PC-9 (cell line): ENCODE measurements at regions not wholly inside any gene's neighbourhood (a gene's known extent, or its start where the extent isn't known, plus 50 kb on each side); places are given as distances from the start of the nearest gene placed in this dataset.

Experiments
- BruUV-seq: library from RNA; stranded (reverse); fragments of 400-500 nt; replicated peaks from 2 replicates; lab custom pipeline; 2021; lab: Mats Ljungman, UMichigan
- CTCF ChIA-PET: fragments of 300-600 bp; sonication (Branson Sonifier 250); formaldehyde crosslinking; loops from one replicate; lab custom pipeline; 2022; ENCODE audit warnings: antibody characterized with exemption; lab: Charles Lee
- POLR2A ChIA-PET: fragments of 300-600 bp; sonication (Branson Sonifier 250); formaldehyde crosslinking; loops from one replicate; lab custom pipeline; 2022; ENCODE audit warnings: antibody characterized with exemption; ENCODE audit not compliant: unreplicated experiment; lab: Charles Lee
- DNase-seq, 2 experiments: peaks; one replicate each; pipeline versions ENCODE4 v3.0.0 to v3.0.0-alpha.2; 2015 to 2022; ENCODE audit warnings: mixed read lengths in 1 of 2
- H2AFZ ChIP-seq: fragments of 200-600 bp; sonication (generic); 2 replicates; pipeline ENCODE4 v1.8.1; 2017; ENCODE audit warnings: antibody characterized with exemption
- H3F3A ChIP-seq: fragments of 200-600 bp; sonication (generic); 2 replicates; pipeline ENCODE4 v1.8.1; 2017; ENCODE audit warnings: antibody characterized with exemption, mild to moderate bottlenecking, low read depth; ENCODE audit not compliant: insufficient read depth
- H3K27ac ChIP-seq: fragments of 200-600 bp; sonication (generic); 2 replicates; pipeline ENCODE4 v1.6.1; 2016; ENCODE audit warnings: mixed run types
- H3K27me3 ChIP-seq: fragments of 200-600 bp; sonication (generic); 2 replicates; pipeline ENCODE4 v1.6.1; 2016; ENCODE audit warnings: low read depth, mixed run types; ENCODE audit not compliant: insufficient read depth
- H3K36me3 ChIP-seq: fragments of 200-600 bp; sonication (generic); 2 replicates; pipeline ENCODE4 v1.6.1; 2016; ENCODE audit warnings: low read depth, mixed run types
- H3K4me1 ChIP-seq: fragments of 200-600 bp; sonication (generic); replicated peaks from 2 replicates; pipeline ENCODE4 v1.6.1; 2016; ENCODE audit warnings: mixed run types; ENCODE audit not compliant: insufficient read depth
- H3K4me2 ChIP-seq: fragments of 200-600 bp; sonication (generic); 2 replicates; pipeline ENCODE4 v1.6.1; 2017; ENCODE audit warnings: mixed run types
- H3K4me3 ChIP-seq: fragments of 200-600 bp; sonication (generic); 2 replicates; pipeline ENCODE4 v1.6.1; 2016; ENCODE audit warnings: mixed run types
- H3K79me2 ChIP-seq: fragments of 200-600 bp; sonication (generic); 2 replicates; pipeline ENCODE4 v1.6.1; 2017; ENCODE audit warnings: low read depth, mixed run types
- H3K9me2 ChIP-seq: fragments of 200-600 bp; sonication (generic); 2 replicates; pipeline ENCODE4 v1.8.1; 2017; ENCODE audit warnings: mild to moderate bottlenecking; ENCODE audit not compliant: insufficient read depth
- H3K9me3 ChIP-seq: fragments of 200-600 bp; sonication (generic); 2 replicates; pipeline ENCODE4 v1.8.1; 2016; ENCODE audit warnings: low read depth; ENCODE audit not compliant: insufficient read depth
- H4K20me1 ChIP-seq: fragments of 200-600 bp; sonication (generic); 2 replicates; pipeline ENCODE4 v1.8.1; 2017; ENCODE audit not compliant: insufficient read depth
- CTCF ChIP-seq: fragments of 200-600 bp; sonication (generic); conservative IDR thresholded peaks from 2 replicates; pipeline ENCODE4 v1.6.1; 2017; ENCODE audit warnings: mixed run types, antibody characterized with exemption, mild to moderate bottlenecking, moderate library complexity
- EZH2 ChIP-seq: fragments of 200-600 bp; sonication (generic); IDR thresholded peaks from 2 replicates; pipeline ENCODE4 v1.8.0; 2017; ENCODE audit warnings: antibody characterized with exemption, low read depth
- intact Hi-C: fragments of 100-400 bp; cut with micrococcal nuclease; formaldehyde crosslinking; loops from one replicate; pipeline ENCODE4 v1.10.0; 2022; ENCODE audit not compliant: unreplicated experiment

- Histone ChIP-seq H4K20me1 (no peaks in the 10 kb centered on the region), H3K27me3 (no peaks in the 10 kb centered on the region), H2AFZ (no peak overlapping the region), H3K36me3 (no peaks in the 10 kb centered on the region), H3K9me2 (no peaks in the 10 kb centered on the region), H3F3A (no peaks in the 10 kb centered on the region), H3K4me1 (no peaks in the 10 kb centered on the region), H3K27ac (no peak overlapping the region), H3K4me3 (no peak overlapping the region), H3K79me2 (no peaks in the 10 kb centered on the region), H3K9me3 (no peaks in the 10 kb centered on the region), H3K4me2 (no peak overlapping the region)
- intact Hi-C loops: no loop called here
- no TSS peak for BruUV-seq
- TF ChIP-seq EZH2: no peak
- ChIA-PET POLR2A (no interaction called here), CTCF (no interaction called here)
- DNase-seq: no peak
Measured at GRCh38 chr9:106623558-106623957, 239.4 kb upstream of the ZNF462 start.

- no peaks in the 10 kb centered on the region for H3K27me3 ChIP-seq
- TF ChIP-seq CTCF (no peak), EZH2 (no peak)
- H4K20me1 ChIP-seq: no peaks in the 10 kb centered on the region
- intact Hi-C loops: no loop called here
- H3K4me2 ChIP-seq: no peak overlapping the region
- ChIA-PET CTCF (no interaction called here), POLR2A (no interaction called here)
- H2AFZ ChIP-seq: no peak overlapping the region
- no peaks in the 10 kb centered on the region for H3K79me2 ChIP-seq
- no peak overlapping the region for H3K27ac ChIP-seq
- no peaks in the 10 kb centered on the region for H3K36me3 ChIP-seq
- no peaks in the 10 kb centered on the region for H3K4me1 ChIP-seq
- no peaks in the 10 kb centered on the region for H3F3A ChIP-seq
- no peak for DNase-seq
- no TSS peak for BruUV-seq
- H3K9me3 ChIP-seq: no peaks in the 10 kb centered on the region
- no peak overlapping the region for H3K4me3 ChIP-seq
- no peaks in the 10 kb centered on the region for H3K9me2 ChIP-seq
Measured at GRCh38 chr9:106625259-106625789, 237.6 kb upstream of the ZNF462 start.

- POLR2A ChIA-PET: no interaction called here
- Histone ChIP-seq H3K9me3 (no peaks in the 10 kb centered on the region), H3K4me2 (no peak overlapping the region), H3K79me2 (no peaks in the 10 kb centered on the region), H3K4me1 (no peaks in the 10 kb centered on the region), H4K20me1 (no peaks in the 10 kb centered on the region), H3K27me3 (no peaks in the 10 kb centered on the region), H3K36me3 (no peaks in the 10 kb centered on the region), H2AFZ (peak overlapping the region; percentile 12; the same call in 1 of the 2 replicates), H3K4me3 (no peak overlapping the region), H3K27ac (no peak overlapping the region), H3K9me2 (no peaks in the 10 kb centered on the region), H3F3A (no peaks in the 10 kb centered on the region)
- TF ChIP-seq CTCF: no peak
- no peak for TF ChIP-seq EZH2
- intact Hi-C loops: no loop called here
- no peak for DNase-seq
- CTCF ChIA-PET: interaction anchor here (0.6 kb wide), 1 partner anchor 134 kb away, joined by 3 read pairs; no protein-coding TSS in a partner anchor
- BruUV-seq: no TSS peak
Measured at GRCh38 chr9:106626936-106627335, 236.0 kb upstream of the ZNF462 start.

- TF ChIP-seq CTCF (no peak), EZH2 (no peak)
- H3K79me2 ChIP-seq: no peaks in the 10 kb centered on the region
- no peak overlapping the region for H3K4me3 ChIP-seq
- H4K20me1 ChIP-seq: no peaks in the 10 kb centered on the region
- no peak overlapping the region for H3K4me2 ChIP-seq
- H3K27me3 ChIP-seq: no peaks in the 10 kb centered on the region
- no peaks in the 10 kb centered on the region for H3F3A ChIP-seq
- POLR2A ChIA-PET: no interaction called here
- no peaks in the 10 kb centered on the region for H3K4me1 ChIP-seq
- H3K9me2 ChIP-seq: no peaks in the 10 kb centered on the region
- peak in 1 of 2 experiments; percentile 38 for DNase-seq
- no peaks in the 10 kb centered on the region for H3K9me3 ChIP-seq
- intact Hi-C loops: no loop called here
- H3K36me3 ChIP-seq: no peaks in the 10 kb centered on the region
- no peak overlapping the region for H2AFZ ChIP-seq
- H3K27ac ChIP-seq: no peak overlapping the region
- CTCF ChIA-PET: no interaction called here
- no TSS peak for BruUV-seq
Measured at GRCh38 chr9:106632621-106633020, 230.3 kb upstream of the ZNF462 start.
